ENCODE measurements at regions not wholly inside any gene's neighbourhood (a gene's known extent, or its start where the extent isn't known, plus 50 kb on each side); places are given as distances from the start of the nearest gene placed in this dataset.
A peak's percentile ranks its signal among the peaks of the same experiment; 100 is the strongest.
"Not testable (repeated sequence)": the region's sequence is repeated elsewhere in the genome, so short reads cannot be mapped to it uniquely, and the experiment has no call there.

DNA sequence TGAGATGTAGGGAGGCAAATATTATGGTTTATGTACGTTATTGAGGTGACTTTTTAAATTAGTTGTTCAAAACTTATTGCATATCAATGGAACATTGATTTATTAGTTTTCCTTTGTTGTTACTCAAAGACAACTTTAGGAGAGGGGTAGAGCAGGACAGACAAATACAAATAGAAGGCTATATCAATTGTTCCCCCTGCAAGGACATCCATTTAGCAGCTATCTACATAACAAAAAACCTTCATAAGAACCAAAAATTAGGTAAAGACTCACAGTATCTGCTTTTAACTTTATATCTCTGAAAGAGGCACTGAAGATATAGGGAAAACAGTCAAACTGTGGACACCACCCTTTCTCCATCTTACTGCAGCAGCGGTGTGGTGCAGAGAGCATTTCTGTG lies 958.8 kb downstream of the DIPK2A start:
- no peak for DNase-seq

DNA sequence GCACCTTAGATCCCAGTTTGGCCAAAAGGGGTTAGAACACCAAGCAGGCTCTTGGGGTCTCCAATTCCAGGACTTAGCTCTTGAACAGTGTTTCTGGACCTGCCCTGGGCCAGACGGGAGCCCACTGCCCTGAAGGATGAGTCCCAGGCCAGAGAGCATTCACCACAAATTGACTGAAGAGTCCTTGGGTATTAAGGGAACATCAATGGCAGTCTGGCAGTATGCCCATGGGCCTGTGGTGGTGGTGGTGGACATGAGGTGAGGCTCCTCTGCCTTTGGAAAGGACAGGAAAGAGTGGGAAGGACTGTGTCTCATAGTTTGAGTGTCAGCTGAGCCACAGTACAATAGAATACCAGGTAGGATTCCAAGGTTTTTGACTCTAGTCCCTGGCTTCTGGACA lies 960.0 kb downstream of the DIPK2A start:
- DNase-seq, result no peak

DNA sequence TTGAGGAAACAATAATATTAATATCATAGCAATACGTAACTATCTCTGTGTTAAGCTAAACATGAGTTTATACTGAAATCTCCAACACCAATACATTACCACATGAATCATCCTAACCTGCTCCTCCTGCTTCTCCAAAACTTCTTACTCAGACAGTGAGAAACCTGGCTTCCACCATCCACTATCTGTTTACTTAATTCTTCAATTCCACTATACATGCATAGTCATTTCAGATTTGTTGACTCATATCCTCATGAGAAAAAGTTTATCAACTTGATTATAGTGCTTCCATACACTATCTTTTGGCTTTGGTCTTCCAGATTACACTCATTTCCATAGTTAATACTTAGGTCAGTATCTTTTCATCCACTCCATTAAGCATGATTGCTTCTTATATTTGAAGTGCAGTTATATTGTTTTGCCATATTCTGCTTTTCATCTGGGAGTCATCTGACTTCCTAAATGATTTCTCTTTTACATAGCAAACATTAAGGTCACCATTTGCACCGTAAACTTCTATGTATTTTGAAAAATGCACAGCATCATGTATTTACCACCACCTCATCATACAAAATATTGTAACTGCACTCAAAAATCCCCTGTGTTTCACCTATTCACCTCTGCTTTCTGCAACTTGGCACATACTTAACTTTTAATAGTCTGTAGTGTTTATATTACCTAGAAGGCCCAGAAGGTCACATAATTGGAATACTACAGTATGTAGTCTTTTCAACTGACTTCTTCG lies 970.6 kb downstream of the DIPK2A start:
- DNase-seq, result no peak

DNA sequence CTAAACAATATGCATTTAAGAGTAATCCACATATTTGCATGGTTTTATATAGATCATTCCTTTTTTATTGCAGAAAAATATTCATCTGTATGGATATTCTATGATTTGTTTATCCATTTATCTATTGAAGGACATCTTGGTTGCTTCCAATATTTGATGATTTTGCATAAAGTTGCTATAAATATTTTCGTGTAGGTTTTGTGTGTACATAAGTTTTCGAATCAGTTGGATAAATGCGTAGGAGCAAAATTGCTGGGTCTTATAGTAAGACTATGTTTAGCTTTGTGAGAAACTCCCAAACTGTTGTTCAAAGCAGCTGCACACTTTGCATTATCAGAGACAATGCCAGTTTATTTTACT lies 971.2 kb downstream of the DIPK2A start:
- no peak for DNase-seq

DNA sequence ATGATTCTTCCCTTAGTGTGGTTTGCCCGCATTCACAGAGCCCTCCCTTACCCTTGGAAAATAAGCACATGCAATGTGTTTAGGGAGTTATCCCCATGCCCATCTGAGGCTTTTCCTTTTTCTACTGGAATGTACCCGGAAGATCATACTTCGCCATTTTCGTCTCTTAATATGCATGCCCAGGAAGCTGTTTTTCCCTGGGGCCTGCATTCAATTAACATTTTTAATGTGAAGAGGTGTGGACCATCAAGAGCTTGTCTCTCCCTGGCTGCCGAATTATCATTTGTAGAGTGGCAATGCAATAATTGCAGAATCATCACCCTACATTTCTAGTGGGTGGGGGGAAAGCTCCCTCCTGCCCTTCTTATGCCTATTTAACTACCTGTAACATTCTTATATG lies 976.3 kb downstream of the DIPK2A start:
- DNase-seq, result no peak

DNA sequence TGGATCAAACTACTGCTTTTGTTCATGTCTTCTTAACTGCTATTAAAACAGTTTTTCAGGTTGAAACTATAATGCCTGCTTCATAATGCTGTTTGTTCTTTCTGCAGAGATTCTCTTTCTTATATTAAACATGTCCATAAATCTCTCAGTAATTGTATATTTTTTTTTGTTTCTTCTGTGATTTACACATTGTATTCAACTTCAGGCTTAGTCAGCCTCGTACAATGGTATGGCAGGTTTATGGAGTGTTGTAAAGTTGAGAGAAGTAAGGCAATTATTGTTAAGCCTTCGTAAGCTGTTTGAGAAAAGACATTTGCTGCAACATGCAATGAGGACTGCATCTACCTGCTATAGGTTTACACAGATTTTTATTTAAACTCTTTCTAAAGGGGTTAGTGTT lies 977.1 kb downstream of the DIPK2A start:
- DNase-seq, result no peak

DNA sequence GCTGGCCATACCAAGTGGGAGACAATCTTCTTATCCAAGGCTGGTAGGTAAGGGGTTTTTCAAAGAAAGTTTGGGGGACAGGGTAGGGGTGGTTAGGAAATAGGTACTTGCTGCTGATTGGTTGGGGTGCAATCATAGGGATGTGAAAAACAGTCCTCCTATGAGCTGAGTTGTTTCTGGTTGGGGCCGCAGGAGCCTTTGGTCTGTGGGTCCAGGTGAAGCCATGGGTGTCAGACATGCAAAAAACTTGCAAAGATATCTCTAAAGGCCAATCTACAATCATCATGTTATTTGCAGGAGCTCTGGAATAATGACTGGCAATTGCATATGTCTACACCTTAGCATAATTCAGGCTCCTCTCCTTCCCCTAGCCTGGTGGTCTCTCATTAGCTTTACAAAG lies 982.3 kb downstream of the DIPK2A start:
- no peak for DNase-seq

DNA sequence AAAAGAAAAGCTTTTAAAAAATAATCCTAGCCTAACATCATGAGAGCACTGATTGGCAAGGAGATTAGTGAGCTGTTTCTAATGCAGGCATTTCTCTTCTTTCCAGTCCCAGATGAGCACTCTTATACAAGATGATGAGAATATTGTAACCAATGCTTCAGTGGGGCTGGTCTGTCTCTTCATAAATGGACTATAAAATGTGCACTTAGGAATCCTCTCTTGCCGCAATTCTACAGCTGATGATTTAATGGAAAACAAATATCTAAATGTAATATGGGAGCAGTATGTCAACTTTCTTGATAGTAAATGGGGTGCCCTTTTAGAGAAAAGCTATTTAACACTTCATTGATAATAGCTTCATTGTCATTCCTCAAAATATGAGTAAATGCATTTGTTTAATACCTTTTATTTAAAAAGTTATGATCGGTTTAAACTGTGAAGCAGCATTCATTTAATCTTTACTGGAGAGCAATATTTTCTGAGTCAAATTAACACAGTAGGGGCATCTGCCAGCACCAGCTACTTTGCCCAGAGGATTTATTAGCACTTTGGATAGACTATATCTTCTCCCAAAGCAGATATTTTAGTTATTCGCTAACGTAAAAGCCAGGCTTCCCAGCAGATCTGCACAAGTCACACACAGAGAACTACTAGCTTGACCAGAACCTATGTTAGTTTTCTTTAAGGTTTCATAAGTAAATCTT lies 985.9 kb downstream of the DIPK2A start:
- DNase-seq, result no peak

DNA sequence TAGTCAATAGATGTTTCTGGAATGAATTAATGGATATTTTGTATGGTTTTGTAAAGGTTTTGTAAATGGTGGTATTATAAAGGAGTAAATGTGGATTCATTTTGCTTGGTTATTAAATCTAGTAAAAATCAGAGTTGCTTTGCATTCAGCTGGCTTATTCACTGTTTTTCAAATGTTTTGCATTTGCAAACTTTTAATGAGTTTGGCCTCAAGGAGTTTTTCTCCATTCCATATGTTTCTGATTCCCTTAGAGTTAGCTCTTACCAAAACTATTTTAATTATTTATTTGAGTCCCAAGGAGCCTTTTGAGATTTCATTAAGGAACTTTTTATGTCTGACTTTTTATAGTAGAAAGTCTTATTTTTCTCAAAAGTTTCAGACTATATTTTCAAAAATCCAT lies 992.2 kb downstream of the DIPK2A start:
- peak; percentile 26 for DNase-seq

DNA sequence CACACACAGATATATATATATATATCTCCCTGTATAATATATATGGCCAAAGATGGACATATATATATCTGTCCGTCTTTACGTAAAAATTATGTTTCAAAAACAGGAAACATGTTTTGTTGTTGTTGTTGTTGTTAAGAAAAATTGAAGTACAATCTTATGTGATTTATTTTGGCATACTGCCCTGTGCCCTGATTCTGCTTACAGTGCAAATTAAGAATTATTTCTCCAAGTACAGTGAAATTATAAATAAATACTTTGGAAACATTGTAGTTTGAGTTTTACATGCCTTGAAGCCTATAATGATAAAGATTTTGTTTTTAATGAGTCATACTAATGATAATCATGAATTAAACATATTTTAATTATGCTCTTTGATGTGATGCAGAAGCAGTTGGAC lies 994.9 kb downstream of the DIPK2A start:
- DNase-seq, result no peak

DNA sequence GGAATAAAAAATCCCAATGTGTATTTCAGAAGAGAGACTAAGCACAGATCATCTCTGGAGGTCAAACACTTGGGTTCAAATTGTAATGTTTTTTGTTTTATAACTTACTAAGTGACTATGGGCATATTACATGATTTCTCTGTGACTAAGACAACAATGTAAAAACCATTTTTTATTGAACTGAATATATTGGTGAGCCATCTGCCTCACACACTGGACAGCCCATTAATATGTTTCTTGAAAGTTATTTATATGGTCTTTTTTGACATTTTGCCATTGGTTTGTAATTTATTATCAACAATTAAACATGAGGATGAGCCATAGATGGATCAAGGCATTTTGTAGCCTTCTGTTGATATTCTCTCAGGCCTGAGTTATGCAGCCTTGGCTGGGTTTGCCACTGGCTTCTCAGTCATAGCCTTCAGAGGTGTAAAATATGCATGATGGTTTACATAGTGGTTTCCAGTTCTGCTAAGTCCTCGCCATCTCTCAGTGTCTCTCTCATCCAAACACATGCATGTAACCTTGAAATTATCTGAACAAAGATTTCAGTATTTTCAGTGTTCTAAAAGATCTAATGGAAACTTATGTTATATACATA lies 997.2 kb downstream of the DIPK2A start:
- no peak for DNase-seq

DNA sequence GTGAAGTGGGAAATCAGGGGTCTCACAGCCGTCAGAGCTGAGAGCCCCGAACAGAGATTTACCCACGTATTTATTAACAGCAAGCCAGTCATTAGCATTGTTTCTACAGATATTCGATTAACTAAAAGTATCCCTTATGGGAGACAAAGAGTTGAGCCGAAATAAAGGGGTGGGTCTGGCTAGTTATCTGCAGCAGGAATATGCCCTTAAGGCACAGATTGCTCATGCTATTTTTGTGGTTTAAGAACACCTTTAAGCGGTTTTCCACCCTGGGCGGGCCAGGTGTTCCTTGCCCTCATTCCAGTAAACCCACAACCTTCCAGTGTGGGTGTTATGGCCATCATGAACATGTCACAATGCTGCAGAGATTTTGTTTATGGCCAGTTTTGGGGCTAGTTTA lies 1012.9 kb downstream of the DIPK2A start:
- DNase-seq, result not testable (repeated sequence)

DNA sequence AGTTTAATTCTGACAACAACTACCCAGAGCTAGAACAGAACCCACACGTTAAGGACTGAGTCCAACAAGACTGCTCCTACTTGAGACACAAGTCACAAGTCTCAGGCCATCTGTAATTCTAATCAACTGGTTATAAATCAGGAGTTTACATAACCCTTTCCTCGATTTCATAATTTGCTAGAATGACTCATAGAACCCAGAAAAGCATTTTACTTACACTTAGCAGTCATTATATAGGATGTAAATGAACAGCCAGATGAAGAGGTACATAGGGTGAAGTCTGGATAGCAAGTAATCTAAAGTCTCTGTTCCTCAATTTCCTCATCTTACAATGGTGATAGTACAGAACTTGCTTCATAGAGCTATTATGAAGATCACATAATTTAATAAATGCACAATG lies 1018.2 kb downstream of the DIPK2A start:
- no peak for DNase-seq

DNA sequence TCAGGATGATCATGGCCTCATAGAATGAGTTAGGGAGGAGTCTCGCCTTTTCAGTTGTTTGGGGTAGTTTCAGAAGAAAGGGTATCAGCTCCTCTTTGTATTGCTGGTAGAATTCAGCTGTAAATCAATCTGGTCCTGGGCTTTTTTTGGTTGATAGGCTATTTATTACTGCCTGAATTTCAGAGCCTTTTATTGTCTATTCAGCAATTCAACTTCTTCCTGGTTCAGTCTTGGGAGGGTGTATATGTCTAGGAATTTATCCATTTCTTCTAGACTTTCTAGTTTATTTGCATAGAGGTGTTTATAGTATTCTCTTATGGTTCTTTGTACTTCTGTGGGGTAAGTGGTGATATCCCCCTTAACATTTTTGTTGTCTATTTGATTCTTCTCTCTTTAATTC lies 1024.2 kb downstream of the DIPK2A start:
- DNase-seq, result no peak

DNA sequence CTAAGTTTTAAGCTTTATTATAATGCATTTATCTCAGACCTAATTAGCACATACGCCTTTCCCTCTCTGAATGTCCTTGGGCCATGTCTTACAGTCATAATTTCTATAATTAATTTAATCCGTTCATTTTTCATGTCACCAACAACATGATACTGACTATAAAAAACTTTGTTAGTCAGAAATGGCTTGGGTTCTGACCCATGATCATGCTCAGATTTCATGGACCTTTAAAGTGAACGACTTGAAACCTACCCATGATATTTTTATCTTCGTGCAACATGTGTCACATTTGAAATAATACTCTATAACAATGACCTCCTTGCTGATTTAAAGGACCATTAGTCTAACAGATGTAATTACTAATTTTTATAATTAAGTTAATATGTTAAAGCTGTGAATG lies 1033.8 kb downstream of the DIPK2A start:
- DNase-seq, result no peak

DNA sequence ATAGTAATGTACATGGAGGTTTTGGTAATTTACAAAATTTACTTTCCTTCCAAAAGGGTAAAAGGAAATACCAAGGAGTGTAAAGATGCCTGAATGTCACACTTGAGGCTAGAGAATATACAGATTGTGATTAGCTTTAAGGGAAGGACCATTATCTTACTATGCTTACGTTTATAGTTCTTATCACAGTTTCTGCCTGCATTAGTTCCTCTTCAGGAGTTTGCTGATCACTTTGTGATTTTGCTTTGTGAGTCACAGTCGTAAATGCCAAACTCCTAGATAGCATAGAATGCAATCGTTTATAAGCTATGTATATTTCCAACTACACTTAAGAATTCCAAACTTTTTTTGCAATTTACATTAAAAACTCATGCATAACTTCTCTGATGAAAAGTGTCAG lies 1034.6 kb downstream of the DIPK2A start:
- no peak for DNase-seq

DNA sequence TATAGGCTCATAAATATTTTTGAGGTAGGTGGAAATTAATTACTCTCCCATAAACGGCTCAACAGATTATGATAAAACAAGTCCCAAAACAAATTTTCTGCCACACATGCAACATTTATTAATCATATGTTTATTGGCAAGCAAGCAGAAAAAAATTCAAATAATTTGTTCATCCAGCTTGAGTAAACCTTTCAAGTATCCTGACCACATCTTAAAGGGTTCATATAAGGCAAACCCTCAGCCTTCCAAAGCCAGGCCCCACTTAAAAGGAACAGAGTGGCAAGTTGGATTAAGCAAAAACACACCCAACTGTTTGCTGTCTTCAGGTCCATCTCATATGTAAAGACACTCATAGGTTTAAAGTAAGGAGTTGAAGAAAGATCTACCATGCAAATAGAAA lies 1042.3 kb downstream of the DIPK2A start:
- no peak for DNase-seq

DNA sequence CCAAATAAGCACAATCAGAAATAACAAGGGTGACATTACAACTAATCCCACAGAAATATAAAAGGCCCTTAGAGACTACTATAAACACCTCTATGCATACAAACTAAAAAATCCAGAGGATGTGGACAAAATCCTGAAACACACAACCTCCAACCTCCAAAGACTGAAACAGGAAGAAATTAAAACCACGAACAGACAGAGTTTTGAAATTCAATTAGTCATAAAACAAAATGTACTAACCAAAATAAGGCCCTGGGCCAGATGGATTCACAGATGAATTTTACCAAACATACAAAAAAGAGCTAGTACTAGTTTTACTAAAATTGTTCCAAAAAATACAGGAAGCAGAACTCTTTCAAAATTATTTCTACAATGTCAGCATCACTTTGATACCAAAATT lies 1043.6 kb downstream of the DIPK2A start:
- no peak for DNase-seq

DNA sequence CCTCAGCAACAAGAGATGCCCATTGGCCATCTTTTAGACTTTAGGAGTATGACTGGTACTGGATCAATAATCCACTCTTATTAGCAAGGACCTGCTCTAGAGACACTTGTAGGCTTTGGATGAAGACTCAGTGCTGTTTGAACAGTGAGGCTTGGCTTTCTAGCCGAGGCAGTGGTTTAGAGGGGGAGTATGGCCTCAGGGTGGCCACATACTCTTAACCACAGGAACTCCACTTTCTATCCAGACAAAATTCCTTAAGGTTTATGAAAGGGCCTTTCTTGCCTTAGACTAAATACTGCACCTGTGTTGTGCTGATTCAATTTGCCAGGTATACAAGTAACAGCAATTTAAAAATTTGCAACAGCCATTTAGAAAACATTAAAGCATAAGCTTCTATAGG lies 1046.3 kb downstream of the DIPK2A start:
- no peak for DNase-seq

DNA sequence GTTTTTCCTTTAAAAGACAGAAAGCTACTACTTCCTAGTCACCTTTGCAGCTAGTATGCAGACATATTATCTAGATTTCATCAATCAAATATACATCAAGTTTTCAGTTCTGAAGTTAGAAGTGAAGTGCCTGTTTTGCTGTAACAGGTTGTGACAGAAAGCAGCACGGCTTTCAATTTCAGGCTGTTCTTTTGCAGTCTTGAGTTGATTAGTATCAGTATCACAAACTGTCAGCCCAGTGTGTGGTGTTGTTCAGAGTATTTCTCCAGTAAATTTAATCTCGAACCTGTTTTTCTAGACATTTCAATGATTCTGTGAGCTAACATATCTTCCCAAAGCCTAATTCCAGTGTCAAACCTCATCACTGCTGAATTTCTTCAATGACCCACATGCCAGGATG lies 1050.8 kb downstream of the DIPK2A start:
- no peak for DNase-seq

DNA sequence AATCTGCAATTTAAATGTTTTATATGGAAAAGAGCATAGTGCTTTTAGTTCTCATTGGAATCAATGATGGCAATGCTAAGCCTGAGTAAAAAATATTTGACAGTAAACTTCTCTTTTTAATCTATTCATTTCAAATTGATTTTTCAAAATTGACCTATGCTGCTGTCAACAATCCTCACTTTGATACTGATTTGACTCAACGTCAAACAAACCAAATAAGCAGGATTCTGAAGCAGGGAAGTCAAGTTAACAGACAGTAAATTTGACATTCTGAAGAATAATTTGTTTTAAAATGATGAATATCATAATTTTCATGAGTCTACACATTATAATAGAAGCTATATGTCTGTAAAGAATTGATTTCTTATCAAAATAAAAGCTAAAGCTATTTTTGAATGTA lies 1053.1 kb downstream of the DIPK2A start:
- DNase-seq, result no peak

DNA sequence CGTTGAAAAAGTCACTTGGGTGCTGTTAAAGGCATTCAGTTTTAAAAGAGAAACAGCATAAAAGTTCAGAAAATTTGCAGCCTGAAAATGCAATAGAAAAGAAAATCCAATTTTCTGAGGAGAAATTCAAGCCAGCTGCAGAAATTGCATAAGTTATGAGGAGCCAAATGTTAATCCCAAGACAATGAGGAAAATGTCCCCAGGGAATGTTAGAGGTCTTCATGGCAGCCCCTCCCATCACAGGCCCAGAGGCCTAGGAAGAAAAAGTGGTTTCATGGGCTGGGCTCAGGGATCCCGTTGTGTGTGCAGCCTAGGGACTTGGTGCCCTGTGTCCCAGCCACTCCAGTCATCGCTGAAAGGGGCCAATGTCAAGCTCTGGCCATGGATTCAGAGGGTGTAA lies 1055.6 kb downstream of the DIPK2A start:
- not testable (repeated sequence) for DNase-seq

DNA sequence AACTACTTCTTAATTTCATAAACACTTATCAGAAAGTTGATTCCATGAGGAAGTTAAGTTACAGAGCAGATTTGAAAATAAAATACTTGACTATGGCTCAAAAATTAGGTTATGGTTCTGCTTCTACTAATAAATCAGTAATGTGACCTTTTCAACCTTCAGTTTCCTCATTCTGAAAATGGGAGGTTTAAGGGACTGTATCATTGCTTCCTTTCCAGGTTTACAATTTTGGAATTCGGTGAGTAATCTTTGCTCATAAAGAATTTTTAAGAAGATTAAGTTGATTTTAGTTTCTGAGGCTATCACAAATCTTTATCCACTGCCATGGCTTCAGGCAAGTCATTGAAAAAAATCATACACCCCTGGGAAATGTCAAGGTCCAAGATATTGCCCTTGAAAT lies 1061.2 kb downstream of the DIPK2A start:
- no peak for DNase-seq

DNA sequence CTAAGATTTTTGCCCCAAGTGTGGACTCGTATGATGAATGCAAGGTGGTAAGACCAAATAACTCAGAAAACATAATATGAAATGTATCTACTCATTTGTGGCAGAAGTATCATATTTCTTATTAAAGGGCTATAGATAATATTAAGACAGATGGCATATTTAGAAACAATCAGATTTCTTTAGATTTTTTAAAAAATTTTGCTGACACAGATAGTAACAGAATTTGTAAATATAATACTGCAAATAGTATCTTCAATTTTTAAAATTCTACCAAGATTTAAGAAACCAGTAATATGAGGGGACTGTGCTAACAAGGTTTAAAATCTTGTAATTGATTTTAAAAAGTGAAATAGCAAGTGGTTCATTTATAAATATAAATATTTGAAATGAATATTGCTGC lies 1064.1 kb downstream of the DIPK2A start:
- DNase-seq, result no peak

Data from muscle of arm (tissue), 1 donor.